ENCODE measurements at regions not wholly inside any gene's neighbourhood (a gene's known extent, or its start where the extent isn't known, plus 50 kb on each side); places are given as distances from the start of the nearest gene placed in this dataset.

GRCh38 chr10:8498881-8499280 is 444.4 kb downstream of the GATA3 start:
- no peak for TF ChIP-seq CTCF (IDR thresholded peaks at IDR 0.05; ENCODE audit: insufficient read depth, low read length, poor library complexity, severe bottlenecking)
- TF ChIP-seq EZH2phosphoT487 (conservative IDR thresholded peaks at IDR 0.05; ENCODE audit: low read length), result no peak
